HCT116 (cell line): ENCODE measurements at regions not wholly inside any gene's neighbourhood (a gene's known extent, or its start where the extent isn't known, plus 50 kb on each side); places are given as distances from the start of the nearest gene placed in this dataset.

Experiments
- ATAC-seq: fragments of 200-7000 bp; cut with Tn5 transposase; 2 replicates; pipeline ENCODE4 v1.9.1; 2020; ENCODE audit warnings: mild to moderate bottlenecking, moderate library complexity
- BruUV-seq: library from RNA; stranded (reverse); fragments of 400-500 nt; replicated peaks from 2 replicates; lab custom pipeline; 2021; lab: Mats Ljungman, UMichigan
- CTCF ChIA-PET: fragments of 300-600 bp; sonication (Branson Sonifier 250); formaldehyde crosslinking; loops from one replicate; lab custom pipeline; 2021; ENCODE audit warnings: antibody characterized with exemption; lab: Charles Lee
- POLR2A ChIA-PET: fragments of 300-600, 350-600 bp; sonication (Branson Sonifier 250); formaldehyde crosslinking; loops from one replicate; lab custom pipeline; 2021; ENCODE audit warnings: antibody characterized with exemption; lab: Charles Lee
- RAD21 ChIA-PET, 2 experiments: fragments of 300-600 bp; sonication (Branson Sonifier 250); formaldehyde crosslinking; loops; one replicate each; lab custom pipeline; 2023; ENCODE audit warnings: low total read pairs in 2 of 2; ENCODE audit not compliant: uncharacterized antibody in 2 of 2, unreplicated experiment in 2 of 2, low non-redundant PET in 1 of 2; lab: Charles Lee
- DNase-seq: peaks from one replicate; pipeline ENCODE4 v3.0.0-alpha.2; 2010; ENCODE audit warnings: low read depth, low spot score
- H2AFZ ChIP-seq: fragments of 200-600 bp; shearing (Covaris generic), sonication (generic); 2 replicates; pipeline ENCODE4 v1.6.1; 2017; ENCODE audit warnings: low read depth, mixed run types, mixed read lengths, antibody characterized with exemption, low read length; ENCODE audit not compliant: poor library complexity, severe bottlenecking
- H3K27ac ChIP-seq: 2 replicates; pipeline ENCODE4 v1.5.1; 2012; ENCODE audit warnings: low read depth, low read length
- H3K27me3 ChIP-seq: fragments of 200-600 bp; sonication (generic); 2 replicates; pipeline ENCODE4 v1.6.1; 2016; ENCODE audit warnings: mixed run types, low read length, mixed read lengths; ENCODE audit not compliant: insufficient read depth
- H3K36me3 ChIP-seq, 2 experiments: fragments of 200-500 bp in 1 of 2; fragments of 200-600 bp in 1 of 2; sonication (Bioruptor generic) in 1 of 2; sonication (generic) in 1 of 2; 2 replicates each; pipeline versions ENCODE4 v1.5.1 to v1.6.1; 2014 to 2016; ENCODE audit warnings: low read length in 2 of 2, inconsistent platforms in 1 of 2, mixed read lengths in 1 of 2, mixed run types in 1 of 2; ENCODE audit not compliant: insufficient read depth in 2 of 2, control insufficient read depth in 1 of 2
- H3K4me1 ChIP-seq, 2 experiments: fragments of 200-600 bp in 1 of 2; sonication (generic) in 1 of 2; 2 replicates each; pipeline versions ENCODE4 v1.5.1 to v1.6.1; 2012 to 2017; ENCODE audit warnings: low read length in 2 of 2, inconsistent platforms in 1 of 2, mild to moderate bottlenecking in 1 of 2, mixed read lengths in 1 of 2, mixed run types in 1 of 2, moderate library complexity in 1 of 2; ENCODE audit not compliant: insufficient read depth in 2 of 2, control insufficient read depth in 1 of 2
- H3K4me2 ChIP-seq: fragments of 200-600 bp; sonication (generic); 2 replicates; pipeline ENCODE4 v1.6.1; 2017; ENCODE audit warnings: mixed run types, low read length, mixed read lengths
- H3K4me3 ChIP-seq, 2 experiments: fragments of 200-600 bp in 1 of 2; sonication (generic) in 1 of 2; replicated peaks in 1 of 2; 2 replicates each; pipeline ENCODE4 v1.5.1; 2011 to 2016; ENCODE audit warnings: low read length in 2 of 2, control low read depth in 1 of 2, low read depth in 1 of 2, mild to moderate bottlenecking in 1 of 2, mixed read lengths in 1 of 2, mixed run types in 1 of 2
- H3K79me2 ChIP-seq: fragments of 200-600 bp; sonication (generic); 2 replicates; pipeline ENCODE4 v1.6.1; 2017; ENCODE audit warnings: mild to moderate bottlenecking, mixed run types, low read length, moderate library complexity, mixed read lengths; ENCODE audit not compliant: insufficient read depth
- H3K9ac ChIP-seq: fragments of 200-600 bp; sonication (generic); 2 replicates; pipeline ENCODE4 v1.6.1; 2016; ENCODE audit warnings: low read length, mixed read lengths
- H3K9me2 ChIP-seq: fragments of 200-600 bp; sonication (generic), shearing (Covaris generic); 2 replicates; pipeline ENCODE4 v1.6.1; 2017; ENCODE audit warnings: mixed run types, mild to moderate bottlenecking, moderate library complexity; ENCODE audit not compliant: insufficient read depth
- H3K9me3 ChIP-seq, 2 experiments: fragments of 200-500 bp in 1 of 2; fragments of 200-600 bp in 1 of 2; sonication (Bioruptor generic) in 1 of 2; sonication (generic) in 1 of 2; 2 replicates each; pipeline ENCODE4 v1.6.1; 2014 to 2017; ENCODE audit warnings: low read length in 2 of 2, mixed read lengths in 2 of 2, inconsistent platforms in 1 of 2, low read depth in 1 of 2, mild to moderate bottlenecking in 1 of 2, mixed run types in 1 of 2, moderate library complexity in 1 of 2; ENCODE audit not compliant: control insufficient read depth in 1 of 2, insufficient read depth in 1 of 2
- H4K20me1 ChIP-seq: fragments of 200-600 bp; sonication (generic), shearing (Covaris generic); 2 replicates; pipeline ENCODE4 v1.6.1; 2017; ENCODE audit warnings: mixed run types, mild to moderate bottlenecking, moderate library complexity; ENCODE audit not compliant: insufficient read depth
- CBX3 ChIP-seq: IDR thresholded peaks from 2 replicates; pipeline ENCODE4 v1.6.1; 2012; ENCODE audit warnings: low read depth
- CEBPB ChIP-seq: IDR thresholded peaks from 2 replicates; pipeline ENCODE4 v1.6.1; 2012; ENCODE audit warnings: low read depth
- CTCF ChIP-seq, 3 experiments: fragments of 200-600 bp in 1 of 3; sonication (generic) in 1 of 3; IDR thresholded peaks in 2 of 3; conservative IDR thresholded peaks in 1 of 3; 2 replicates each; pipeline ENCODE4 v1.5.1; 2012 to 2017; ENCODE audit warnings: low read depth in 2 of 3, low read length in 2 of 3, antibody characterized with exemption in 1 of 3, borderline replicate concordance in 1 of 3, control low read depth in 1 of 3, mild to moderate bottlenecking in 1 of 3, mixed read lengths in 1 of 3, mixed run types in 1 of 3, moderate library complexity in 1 of 3; ENCODE audit not compliant: insufficient read depth in 1 of 3
- EGR1 ChIP-seq: IDR thresholded peaks from 2 replicates; pipeline ENCODE4 v1.6.1; 2012; ENCODE audit warnings: low read depth
- ELF1 ChIP-seq: IDR thresholded peaks from 2 replicates; pipeline ENCODE4 v1.6.1; 2012; ENCODE audit warnings: low read depth, borderline replicate concordance
- EZH2 ChIP-seq: fragments of 200-600 bp; sonication (generic); IDR thresholded peaks from 2 replicates; pipeline ENCODE4 v1.6.1; 2017; ENCODE audit warnings: antibody characterized with exemption, mixed run types
- FOSL1 ChIP-seq: IDR thresholded peaks from 2 replicates; pipeline ENCODE4 v1.6.1; 2012; ENCODE audit warnings: low read depth
- JUND ChIP-seq: IDR thresholded peaks from 2 replicates; pipeline ENCODE4 v1.6.1; 2012
- MAX ChIP-seq: IDR thresholded peaks from 2 replicates; pipeline ENCODE4 v1.6.1; 2012
- POLR2A ChIP-seq: IDR thresholded peaks from 2 replicates; pipeline ENCODE4 v1.7.0; 2011; ENCODE audit warnings: borderline replicate concordance; ENCODE audit not compliant: insufficient read depth, insufficient read length; ENCODE audit errors: extremely low read depth
- POLR2AphosphoS5 ChIP-seq: IDR thresholded peaks from 2 replicates; pipeline ENCODE4 v1.6.1; 2011; ENCODE audit warnings: mild to moderate bottlenecking, low read depth, low read length, moderate library complexity
- RAD21 ChIP-seq: IDR thresholded peaks from 2 replicates; pipeline ENCODE4 v1.6.1; 2012; ENCODE audit warnings: low read depth, mild to moderate bottlenecking
- SIN3A ChIP-seq: IDR thresholded peaks from 2 replicates; pipeline ENCODE4 v1.6.1; 2012; ENCODE audit warnings: low read depth
- SP1 ChIP-seq: IDR thresholded peaks from 2 replicates; pipeline ENCODE4 v1.6.1; 2012; ENCODE audit warnings: low read depth
- SRF ChIP-seq: IDR thresholded peaks from 2 replicates; pipeline ENCODE4 v1.6.1; 2012; ENCODE audit warnings: low read depth
- TCF7L2 ChIP-seq: IDR thresholded peaks from 2 replicates; pipeline ENCODE4 v1.7.0; 2011; ENCODE audit warnings: borderline replicate concordance, inconsistent platforms; ENCODE audit not compliant: insufficient read depth, insufficient read length; ENCODE audit errors: extremely low read depth
- YY1 ChIP-seq: IDR thresholded peaks from 2 replicates; pipeline ENCODE4 v1.6.1; 2011; ENCODE audit warnings: low read length, low read depth, moderate library complexity, mild to moderate bottlenecking; ENCODE audit not compliant: insufficient replicate concordance; ENCODE audit errors: extremely low read depth
- ZBTB33 ChIP-seq: IDR thresholded peaks from 2 replicates; pipeline ENCODE4 v1.6.1; 2011; ENCODE audit warnings: mild to moderate bottlenecking, low read length, moderate library complexity; ENCODE audit not compliant: insufficient replicate concordance; ENCODE audit errors: extremely low read depth
- ZFX ChIP-seq: fragments of 450-650 bp; IDR thresholded peaks from 2 replicates; pipeline ENCODE4 v1.6.1; 2017
- ZNF274 ChIP-seq: fragments of 200-500 bp; sonication (Bioruptor generic); IDR thresholded peaks from 2 replicates; pipeline ENCODE4 v1.6.1; 2014; ENCODE audit warnings: mild to moderate bottlenecking, low read depth, low read length, inconsistent platforms
- intact Hi-C: fragments of 100-400 bp; cut with micrococcal nuclease; formaldehyde crosslinking; loops from 2 replicates; pipeline ENCODE4 v1.10.0; 2022

- DNase-seq (no peak), ATAC-seq (peak; percentile 83)
- Histone ChIP-seq H3K9ac (no peak overlapping the region), H3K36me3 (no peaks in the 10 kb centered on the region), H3K9me3 (no peaks in the 10 kb centered on the region), H2AFZ (peak overlapping the region; percentile 5)
- no TSS peak for BruUV-seq
- ChIA-PET POLR2A (no interaction called here), RAD21 (no interaction called here)
- TF ChIP-seq JUND (peak; percentile 45), RAD21 (no peak), SIN3A (0 out of 2 replicates have a peak, but pooled peaks have one; percentile 24), CTCF (IDR thresholded peaks at IDR 0.05 in 2 of 3, conservative IDR thresholded peaks at IDR 0.05 in 1 of 3; ENCODE audit: borderline replicate concordance in 1 of 3, insufficient read depth in 1 of 3, low read depth in 2 of 3, low read length in 2 of 3) (no peak), TCF7L2 (no peak), ZFX (no peak), MAX (no peak), ELF1 (no peak), SP1 (0 out of 2 replicates have a peak, but pooled peaks have one; percentile 11), ZBTB33 (no peak), FOSL1 (peak; percentile 35), SRF (no peak), YY1 (no peak), POLR2AphosphoS5 (no peak), POLR2A (no peak), CBX3 (no peak), ZNF274 (no peak), CEBPB (no peak), EGR1 (no peak), EZH2 (no peak)
- TF ChIP-seq, all 23 proteins: peak for 4
- CTCF ChIA-PET = no interaction called here
- no peaks in the 10 kb centered on the region for H4K20me1 ChIP-seq
- no peak overlapping the region for H3K27ac ChIP-seq
- H3K9me2 ChIP-seq = no peaks in the 10 kb centered on the region
- intact Hi-C loops = no loop called here
- H3K4me2 ChIP-seq = peak overlapping the region; percentile 50
- no peak overlapping the region for H3K4me3 ChIP-seq
- no peaks in the 10 kb centered on the region for H3K27me3 ChIP-seq
- no peaks in the 10 kb centered on the region for H3K79me2 ChIP-seq
- peaks cover 7 to 13% of the 10 kb centered on the region in 2 experiments; a peak in 3 of 4 replicates for H3K4me1 ChIP-seq
Observed at GRCh38 chr4:24642981-24643547, 58.7 kb upstream of the DHX15 start.
